OCI-M1 (cell line): ENCODE measurements at regions not wholly inside any gene's neighbourhood (a gene's known extent, or its start where the extent isn't known, plus 50 kb on each side); places are given as distances from the start of the nearest gene placed in this dataset.
A peak's percentile ranks its signal among the peaks of the same experiment; 100 is the strongest.

Experiments used
- DNase-seq: peaks from one replicate; lab custom pipeline; 2025; lab: John Stamatoyannopoulos, UW

DNA sequence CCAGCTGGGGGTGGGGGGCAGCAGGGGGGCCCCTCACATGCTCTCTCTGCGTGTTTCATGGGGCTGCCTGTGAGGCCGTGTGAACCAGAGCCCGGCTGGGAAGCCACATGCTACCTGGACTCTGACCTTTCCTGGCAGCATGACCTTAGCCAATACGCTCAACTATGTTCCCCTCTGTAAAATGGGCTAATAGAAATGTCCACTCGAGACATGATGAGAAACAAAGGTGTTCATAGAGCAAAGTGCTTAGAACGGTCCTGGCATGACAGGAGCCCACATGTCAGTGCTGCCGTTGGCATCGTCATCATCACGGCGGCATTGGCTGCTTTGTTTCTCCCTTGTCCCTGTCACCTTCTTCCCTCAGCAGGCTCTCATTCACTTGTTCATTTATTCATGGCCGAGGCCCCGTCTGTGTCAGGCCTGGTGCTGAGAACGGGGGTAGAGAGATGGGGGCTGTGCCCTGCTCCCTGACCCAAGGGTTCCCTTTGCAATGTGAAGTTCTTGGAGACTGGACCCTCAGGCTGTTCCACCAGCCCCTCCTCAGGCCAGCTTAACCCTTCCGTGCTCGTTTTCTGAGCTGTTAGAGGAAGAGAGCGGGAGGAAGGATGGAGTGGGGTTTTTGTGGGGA is 291.4 kb downstream of the SEC14L1 start:
- DNase-seq = no peak

DNA sequence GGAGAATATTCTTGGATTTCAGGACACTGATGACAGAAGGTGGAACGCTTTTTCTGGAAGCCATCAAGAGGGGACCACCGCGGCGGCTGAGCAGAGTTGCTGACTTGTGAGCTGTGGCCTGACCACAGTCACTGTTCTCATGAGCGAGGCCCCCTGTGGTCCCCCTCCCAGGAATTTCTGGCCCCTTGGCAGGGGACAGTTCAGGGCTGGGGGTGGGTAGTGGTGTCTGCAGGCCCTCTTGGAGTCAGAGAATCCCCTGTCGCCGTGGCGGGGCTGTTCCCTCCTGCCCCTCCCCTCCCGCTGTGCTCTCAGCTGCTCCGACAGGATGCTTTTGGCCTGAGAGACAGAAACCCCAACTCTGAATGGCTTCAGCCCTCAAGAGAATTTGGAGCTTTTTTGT is 292.0 kb downstream of the SEC14L1 start:
- no peak for DNase-seq

DNA sequence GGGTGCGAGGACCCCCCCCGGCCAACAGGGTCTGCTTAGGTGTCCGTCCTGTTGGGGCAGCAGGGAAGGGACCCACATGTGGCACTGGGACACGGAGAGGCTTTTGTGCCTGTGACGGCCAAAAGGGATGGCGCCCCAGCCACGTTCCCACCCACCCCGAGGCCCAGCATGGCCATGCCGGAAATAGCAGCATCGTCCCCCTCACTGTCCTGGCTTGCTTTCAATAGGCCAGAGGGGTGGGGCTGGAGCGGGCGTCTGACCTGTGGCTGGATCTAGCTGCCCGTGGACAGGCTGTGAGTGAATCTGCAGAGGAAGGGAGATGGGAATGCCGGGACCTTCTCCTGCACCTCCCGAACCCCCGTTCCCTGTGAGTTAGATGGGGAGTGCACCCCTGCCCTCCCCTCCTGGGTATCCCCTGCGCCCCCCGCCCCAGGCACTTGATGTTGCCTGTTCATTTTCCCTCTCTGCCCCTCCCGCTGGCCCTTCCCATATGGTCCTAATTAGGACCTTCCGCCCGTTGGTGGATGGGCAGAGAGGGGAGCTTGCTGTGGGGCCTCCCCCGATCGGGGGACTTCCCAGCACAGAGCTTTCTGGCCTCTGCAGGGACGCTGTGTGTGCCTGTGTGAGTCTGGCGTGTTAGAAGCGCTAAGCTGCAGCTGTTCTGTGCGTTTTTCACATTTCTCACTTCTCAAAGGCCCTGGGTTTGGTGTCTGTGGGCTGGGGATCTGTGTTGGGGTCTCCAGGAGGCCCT is 292.8 kb downstream of the SEC14L1 start:
- DNase-seq = no peak

DNA sequence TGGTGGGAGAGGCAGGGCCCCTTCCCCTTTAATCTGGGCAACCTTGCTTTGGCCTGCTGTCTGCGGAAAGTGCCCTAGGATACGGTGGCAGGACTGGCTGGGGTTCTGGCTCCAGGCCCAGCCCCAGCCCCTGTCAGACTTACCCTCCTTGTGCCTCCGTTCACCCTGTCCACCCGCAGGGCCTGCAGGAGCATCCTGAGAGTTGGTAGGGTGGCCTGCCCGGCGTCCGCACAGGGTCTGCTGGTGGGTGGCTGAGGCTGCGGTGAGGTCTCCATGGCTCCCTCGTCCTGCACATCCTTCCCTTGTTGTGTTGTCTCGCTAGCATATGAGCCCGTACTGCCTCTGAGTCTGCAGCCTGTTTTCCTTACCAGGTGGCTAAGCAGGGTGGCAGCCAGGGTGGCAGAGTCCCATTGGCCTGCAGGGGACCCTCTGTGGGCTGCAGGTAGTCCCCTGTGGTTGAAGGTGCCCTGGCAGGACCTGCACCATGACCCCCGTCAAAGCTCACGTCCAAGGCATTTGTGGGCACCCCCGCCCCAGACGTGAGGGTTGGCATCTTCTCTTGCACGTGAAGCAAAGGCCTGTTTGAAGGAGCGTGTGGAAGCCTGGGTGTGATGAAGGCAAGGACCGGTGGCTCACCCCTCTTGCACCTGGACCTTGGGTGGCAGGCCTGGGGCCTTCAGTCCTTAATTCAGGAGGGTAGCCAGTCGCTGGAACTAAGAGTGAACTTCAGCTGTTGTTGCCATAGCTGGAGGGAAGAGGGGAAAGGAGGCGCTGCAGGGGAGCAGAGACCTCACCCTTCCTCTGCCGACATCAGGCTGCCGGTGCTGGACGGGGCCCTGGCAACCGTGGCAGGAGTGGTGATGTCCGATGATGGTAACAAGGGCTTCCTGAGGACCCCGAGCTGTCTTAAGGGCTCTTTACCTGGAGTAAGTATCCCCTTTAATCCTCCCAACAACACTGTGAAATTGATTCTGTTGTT is 293.7 kb downstream of the SEC14L1 start:
- DNase-seq = no peak

DNA sequence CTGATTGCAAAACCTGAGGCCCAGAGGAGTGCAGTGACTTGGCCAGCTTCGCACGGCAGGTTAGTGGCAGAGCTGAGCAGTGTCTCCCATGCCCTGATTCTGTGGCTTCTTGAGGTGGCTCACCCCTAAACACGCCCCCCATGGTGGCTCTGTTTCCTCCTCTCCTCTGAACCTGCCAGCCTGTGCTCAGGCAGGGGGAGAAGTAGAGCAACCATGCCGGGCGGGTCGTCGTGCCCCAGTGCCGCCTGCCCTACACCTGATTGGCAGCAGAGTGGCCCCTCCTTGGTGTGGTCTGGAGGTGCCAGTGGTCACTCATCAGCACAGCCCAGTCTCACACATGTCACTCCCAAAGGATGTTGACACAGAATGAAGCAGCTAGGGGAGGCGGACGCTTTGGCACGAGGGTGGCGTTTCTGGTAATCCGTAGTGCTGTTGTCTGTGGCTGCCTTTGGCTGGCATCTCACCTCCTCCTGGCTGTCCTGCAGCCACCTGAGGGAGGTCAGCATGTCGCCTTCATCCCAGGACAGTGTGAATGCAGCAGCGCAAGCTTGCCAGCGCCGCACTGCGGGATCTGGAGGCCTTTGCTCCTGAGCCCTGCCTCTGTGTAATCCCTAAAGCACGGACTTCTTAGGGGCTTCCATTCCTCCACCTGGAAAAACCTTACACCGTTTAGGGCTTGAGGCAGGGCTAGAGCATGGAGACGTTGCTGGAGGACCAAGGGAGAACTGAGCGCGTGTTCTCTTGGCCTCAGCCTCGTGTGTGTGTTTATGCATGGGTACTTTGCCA is 294.7 kb downstream of the SEC14L1 start:
- no peak for DNase-seq

DNA sequence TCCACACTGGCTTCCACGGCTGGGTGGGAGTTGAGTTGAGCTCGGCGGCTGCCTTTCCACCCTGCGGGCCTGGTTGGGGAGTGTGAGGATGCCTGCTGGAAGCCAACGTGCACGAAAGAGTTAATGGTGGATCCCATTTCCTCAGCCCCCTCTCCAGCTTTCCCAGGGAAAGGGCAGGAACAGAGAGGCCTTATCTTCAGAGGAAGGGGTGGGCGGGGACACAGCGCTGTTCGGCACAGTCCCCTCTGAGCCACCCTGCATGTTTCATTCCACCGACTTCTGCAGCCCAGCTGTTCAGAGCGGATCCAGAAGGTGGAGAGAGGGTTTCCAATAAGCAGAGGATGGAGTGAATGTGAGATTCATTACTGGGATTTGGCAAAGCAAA is 295.3 kb downstream of the SEC14L1 start:
- DNase-seq = no peak

DNA sequence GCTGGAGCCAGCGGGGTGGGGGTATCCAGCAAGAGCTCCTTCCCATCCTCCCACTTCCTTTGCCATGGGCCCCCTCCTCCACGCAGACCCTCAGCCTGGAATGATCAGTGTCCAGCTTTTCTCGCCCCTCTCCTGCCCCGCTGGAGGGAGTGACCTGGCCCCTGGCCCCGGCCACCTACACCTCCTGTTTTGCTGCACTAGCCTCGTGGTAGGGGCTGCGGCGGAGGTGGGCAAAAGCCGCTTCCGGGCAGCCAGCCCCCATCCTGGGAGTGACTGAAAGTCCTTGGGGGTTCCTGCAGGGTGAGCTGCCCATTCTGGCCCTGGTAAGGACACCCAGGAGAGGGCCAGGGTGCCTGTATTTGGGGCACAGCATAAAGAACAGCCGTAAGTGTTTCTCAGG is 295.7 kb downstream of the SEC14L1 start:
- no peak for DNase-seq

DNA sequence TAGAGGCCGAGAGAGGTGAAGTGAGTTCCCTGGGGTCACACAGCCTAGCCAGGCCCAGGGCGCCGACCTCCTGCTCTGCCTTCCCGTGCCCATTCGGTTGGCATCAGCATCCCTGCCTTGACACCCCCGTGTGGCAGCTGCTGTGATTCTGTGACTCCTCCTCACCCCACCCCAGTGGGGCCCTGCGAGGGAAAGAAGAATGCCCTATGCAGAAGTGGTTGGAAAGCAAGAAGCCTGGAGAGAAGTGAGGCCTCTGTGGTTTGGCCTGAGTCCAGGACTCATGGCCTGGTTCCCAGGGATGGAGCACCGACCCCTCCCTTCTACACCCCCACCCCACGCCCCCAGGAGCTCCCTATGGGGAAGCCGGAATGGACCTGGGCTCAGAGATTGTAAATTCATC is 296.2 kb downstream of the SEC14L1 start:
- peak; percentile 39 for DNase-seq

DNA sequence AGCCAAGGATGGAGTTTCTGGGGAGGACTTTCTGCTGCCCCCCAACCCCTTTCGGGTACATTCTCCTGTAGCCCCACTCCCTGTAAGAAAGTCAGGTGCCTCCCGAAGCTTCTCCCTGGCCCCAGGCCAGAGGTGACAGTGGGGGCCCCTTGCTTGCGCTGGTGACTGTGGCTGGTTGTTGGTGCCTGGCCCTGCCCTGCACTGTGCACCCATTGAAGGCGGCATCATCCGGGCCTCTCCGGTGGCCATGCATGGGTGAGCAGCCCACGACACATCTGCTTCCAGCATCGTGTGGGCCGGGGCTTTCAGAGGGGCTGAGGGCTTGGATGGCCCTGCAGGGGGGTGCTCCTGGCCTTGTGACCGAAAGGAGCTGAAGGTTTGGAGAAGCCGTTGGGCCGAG is 297.0 kb downstream of the SEC14L1 start:
- DNase-seq = no peak

DNA sequence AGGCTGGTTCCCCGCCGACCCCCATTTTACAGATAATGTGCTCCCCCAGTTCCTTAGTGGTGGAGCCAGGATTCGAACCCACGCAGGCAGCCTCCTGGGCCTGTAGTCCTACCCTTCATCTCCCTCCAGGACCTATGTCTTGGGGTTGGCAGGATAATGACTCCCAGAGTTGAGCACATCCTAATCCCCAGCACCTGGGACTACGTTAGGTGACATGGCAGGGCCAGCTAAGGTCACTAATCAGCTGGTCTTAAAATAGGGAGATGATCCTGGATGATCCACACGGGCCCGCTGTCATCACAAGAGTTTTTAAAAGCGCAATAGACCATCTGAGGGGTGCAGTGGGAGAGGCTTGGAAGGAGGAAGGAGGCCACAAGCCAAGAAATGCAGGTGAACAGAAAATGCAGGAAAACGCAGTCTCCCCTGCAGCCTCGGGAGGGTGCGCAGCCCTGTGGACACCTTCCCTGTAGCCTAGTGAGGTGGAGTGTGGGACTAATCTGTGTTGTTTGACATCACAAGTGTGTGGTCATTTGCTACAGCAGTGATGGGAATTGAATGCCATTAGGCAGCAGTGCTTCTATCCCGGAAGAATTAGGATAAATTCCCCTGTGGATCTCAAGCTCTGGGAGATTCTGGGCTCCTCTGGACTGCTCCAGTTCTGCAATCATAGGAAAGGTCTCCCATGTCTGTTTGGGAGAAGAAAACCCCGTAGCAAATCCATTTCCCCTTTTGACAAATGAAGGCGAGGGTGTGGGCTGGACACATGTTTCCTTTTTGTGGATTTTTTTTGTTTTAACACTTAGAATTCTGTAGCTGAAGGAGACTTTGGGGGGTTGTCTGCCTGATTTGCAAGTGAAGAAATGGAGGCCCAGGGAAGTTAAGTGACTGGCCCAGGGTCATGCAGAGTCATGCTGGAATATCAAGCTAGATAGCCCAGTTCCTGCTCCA is 297.7 kb downstream of the SEC14L1 start:
- DNase-seq = no peak

DNA sequence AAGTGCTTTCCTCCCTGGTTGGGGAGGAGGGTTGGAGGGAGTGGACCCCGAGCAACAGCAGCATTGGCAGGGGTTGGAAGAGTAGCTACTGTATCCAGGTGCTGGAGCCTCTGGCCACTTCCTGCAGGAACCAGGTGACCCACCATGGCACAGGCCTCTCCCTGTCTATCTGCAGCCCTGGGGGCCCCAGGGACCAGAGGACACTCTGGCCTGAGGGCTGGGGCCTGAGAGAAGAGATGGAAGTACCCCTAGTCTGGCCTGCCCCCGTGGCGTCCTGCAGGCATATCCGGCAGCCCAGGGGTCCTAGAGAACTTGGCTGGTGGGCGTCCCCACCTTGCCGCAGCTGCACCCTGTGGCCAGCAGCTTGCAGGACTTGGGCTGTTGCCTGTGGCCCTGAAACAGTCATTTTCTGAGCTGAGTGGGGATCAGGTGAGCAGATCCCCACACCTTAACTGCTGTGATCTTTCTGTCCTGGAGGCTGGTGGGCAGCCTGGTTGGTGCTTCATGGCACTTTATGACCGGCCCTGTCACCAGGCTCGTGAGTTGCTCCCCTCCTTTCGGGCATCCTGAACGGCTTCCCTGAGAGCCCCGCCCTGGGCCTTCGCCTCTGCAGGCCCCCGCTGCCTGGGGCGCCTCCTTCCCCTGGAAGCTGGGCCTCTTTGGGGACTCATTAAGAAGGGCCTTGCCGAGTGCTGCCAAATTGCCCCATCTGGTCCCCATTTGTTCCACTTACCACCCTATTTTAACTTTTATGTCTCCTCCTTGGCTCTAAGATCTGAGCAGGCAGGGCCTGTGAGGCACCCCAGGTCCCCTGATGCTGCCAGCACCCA is 298.6 kb downstream of the SEC14L1 start:
- no peak for DNase-seq

DNA sequence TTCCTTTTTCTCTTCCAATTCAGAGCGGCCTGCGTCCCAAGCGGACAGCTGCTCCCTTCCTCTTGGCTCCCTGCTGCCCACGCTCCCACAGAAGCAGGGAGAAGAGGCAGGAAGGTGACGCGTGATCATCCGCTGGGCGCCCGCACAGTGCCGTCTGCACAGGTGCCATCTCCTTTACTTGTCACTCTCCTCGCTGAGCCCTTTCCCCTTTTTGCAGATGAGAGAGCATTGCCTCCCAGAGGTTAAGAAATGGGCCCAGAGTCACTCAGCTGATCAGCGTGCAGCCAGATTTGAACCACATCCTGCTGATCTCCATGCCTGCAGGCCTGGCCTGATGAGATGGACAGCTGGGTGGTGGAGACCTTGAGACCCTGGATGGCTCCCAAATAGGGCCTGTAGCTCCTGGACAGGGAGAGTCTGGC is 299.8 kb downstream of the SEC14L1 start:
- DNase-seq = no peak

DNA sequence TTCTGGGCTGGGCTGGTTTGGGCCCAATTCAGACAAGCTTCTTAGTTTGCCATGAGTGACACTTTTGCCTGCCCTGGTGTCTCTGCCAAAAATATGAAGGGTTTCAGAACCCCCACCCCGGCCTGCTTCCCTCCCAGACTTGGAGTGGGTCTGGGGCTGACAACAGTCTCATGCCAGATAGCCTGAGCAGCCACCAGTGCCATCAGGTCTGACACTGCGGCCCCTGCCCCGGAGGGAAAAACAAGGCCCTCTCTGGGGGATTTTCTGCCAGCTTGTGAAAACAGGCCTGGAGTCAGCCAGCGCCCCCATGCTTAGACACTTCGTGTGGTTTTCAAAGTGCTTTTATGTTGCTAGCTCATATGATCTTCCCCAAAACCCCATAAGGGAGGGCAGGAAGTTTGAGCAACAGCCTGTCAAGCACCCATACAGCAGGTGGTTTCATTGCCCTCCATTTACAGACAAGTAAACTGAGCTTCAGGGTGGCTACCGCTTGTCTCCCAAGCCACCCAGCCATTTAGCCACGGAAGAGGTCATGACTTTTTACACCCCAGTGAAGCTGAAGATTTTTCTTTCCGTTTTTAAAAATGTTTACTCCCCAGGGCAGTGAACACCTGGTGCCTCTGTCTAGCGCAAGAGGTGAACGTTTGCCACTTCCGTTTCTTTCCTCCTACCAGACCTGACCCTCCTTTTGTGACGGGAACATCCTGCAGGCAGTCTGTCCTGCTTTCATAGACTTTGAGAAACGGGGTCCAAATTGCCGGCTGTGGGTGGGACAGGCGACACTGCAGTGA is 300.6 kb downstream of the SEC14L1 start:
- peak; percentile 7 for DNase-seq

DNA sequence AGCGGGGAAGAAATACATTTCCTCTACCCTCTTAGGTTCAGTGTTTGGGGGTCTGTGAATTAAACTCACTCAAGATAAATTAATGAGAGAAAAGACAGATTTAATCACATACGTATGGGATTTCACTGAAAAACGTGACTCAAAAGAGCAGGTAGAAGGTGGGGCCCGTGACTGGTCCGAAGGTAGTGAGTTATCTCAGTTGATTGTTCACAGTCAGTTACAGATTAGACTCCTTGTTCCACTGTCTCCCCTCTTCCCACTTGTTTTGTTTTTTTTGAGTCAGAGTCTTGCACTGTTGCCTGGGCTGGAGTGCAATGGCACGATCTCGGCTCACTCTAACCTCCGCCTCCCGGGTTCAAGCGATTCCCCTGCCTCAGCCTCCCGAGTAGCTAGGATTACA is 301.2 kb downstream of the SEC14L1 start:
- no peak for DNase-seq

DNA sequence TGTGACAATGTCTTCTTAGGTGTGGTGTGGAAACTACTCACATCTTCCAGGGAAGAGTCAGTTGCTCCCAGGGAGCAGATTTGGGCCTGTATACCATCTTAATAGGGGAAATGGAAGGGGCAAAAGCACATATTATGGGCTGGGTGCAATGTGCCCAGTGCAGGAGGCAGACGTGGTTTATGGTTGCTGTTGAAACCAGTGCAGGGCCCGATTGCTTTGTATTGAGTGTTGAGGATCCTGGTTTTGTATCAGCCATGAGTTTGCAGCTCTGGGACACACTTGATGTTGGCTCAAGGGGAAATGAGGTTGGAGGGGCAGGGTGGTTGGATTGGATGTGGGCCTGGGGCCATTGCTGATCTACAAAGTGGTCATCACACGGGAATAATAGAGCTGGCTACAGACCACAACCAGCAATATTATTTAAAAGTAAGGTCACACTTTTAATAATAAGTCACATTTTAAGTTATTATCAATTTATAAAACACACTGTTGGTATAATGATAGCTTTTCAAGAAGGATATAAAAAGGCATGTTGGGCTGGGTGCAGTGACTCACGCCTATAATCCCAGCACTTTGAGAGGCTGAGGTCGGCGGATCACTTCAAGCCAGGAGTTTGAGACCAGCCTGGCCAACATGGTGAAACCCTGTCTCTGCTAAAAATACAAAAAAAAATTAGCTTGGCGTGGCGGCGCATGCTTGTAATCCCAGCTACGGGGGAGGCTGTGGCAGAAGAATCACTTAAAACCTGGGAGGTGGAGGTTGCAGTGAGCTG is 302.4 kb downstream of the SEC14L1 start:
- no peak for DNase-seq

DNA sequence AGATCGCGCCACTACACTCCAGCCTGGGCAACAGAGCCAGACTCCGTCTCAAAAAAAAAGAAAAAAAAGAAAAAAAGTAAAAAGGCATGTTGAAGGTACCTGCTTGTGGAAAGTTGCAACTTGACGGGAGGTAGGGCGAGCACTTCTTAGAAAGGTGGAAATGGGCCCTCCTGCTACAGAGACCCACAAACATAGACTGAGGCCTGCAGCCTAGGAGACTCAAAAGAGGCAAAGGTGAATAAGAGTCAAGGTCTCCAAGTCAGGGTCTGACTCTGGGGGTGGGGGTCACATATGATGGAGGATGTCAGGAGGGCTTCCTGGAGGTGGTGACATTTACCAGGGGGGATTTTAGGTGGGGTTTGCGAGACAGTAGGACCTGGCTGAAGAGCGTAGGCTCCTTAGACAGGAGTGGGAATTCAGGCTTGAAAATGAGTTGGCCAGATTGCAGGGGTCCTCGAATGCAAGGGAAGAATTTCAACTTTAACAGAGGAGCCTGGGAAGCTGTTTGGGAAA is 303.0 kb downstream of the SEC14L1 start:
- no peak for DNase-seq

DNA sequence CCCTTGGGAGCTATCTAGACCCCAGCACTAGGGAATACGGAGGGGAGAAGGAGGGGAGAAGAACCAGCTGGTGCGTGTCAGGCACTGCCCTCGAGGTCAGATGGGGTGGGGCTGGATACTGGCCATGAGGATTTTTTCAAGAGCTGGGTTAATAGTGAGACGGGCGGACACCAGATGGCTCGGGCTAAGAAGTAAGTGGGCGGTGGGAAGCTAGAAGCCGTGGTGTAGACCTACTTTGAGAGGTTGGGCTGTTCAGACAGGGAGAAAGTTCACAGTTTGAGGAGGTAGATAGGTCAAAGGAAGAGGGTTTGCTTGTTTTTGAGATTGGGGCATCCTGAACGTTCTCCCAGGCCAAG is 303.8 kb downstream of the SEC14L1 start:
- DNase-seq = no peak
